Transverse colon (tissue), 4 donors: ENCODE measurements at regions not wholly inside any gene's neighbourhood (a gene's known extent, or its start where the extent isn't known, plus 50 kb on each side); places are given as distances from the start of the nearest gene placed in this dataset.
"Not testable (repeated sequence)": the region's sequence is repeated elsewhere in the genome, so short reads cannot be mapped to it uniquely, and the experiment has no call there.

Experiments used
- DNase-seq: peaks from one replicate; pipeline ENCODE4 v3.0.0-alpha.2; 2019
- H3K27ac ChIP-seq, 4 donors: fragments of 200-600 bp; sonication (generic); 2 replicates each; pipeline ENCODE4 v1.5.1; 2016 to 2018; ENCODE audit warnings: inconsistent platforms in 4 of 4
- H3K27me3 ChIP-seq: fragments of 200-600 bp; sonication (generic); 2 replicates; pipeline ENCODE4 v1.5.1; 2017; ENCODE audit warnings: inconsistent platforms
- H3K36me3 ChIP-seq, 4 donors: fragments of 200-600 bp; sonication (generic); 2 replicates each; pipeline ENCODE4 v1.5.1; 2017 to 2019; ENCODE audit warnings: inconsistent platforms in 4 of 4
- H3K4me1 ChIP-seq, 4 donors: fragments of 200-600 bp; sonication (generic); 2 replicates each; pipeline ENCODE4 v1.5.1; 2017 to 2020; ENCODE audit warnings: inconsistent platforms in 4 of 4
- H3K4me3 ChIP-seq, 4 donors: fragments of 200-600 bp; sonication (generic); 1 replicate in 1 of 4; 2 replicates in 3 of 4; pipeline versions ENCODE4 v1.5.1 to v1.6.1; 2017 to 2019; ENCODE audit warnings: inconsistent platforms in 4 of 4
- H3K9me3 ChIP-seq, 2 donors: fragments of 200-600 bp; sonication (generic); 2 replicates each; pipeline ENCODE4 v1.5.1; 2017 to 2019; ENCODE audit warnings: inconsistent platforms in 2 of 2
- EP300 ChIP-seq: sonication (generic); formaldehyde crosslinking; IDR thresholded peaks from one replicate; pipeline ENCODE4 v1.6.1; 2017; ENCODE audit warnings: antibody characterized with exemption, low read depth
- POLR2A ChIP-seq: fragments of 450-650 bp; IDR thresholded peaks from one replicate; pipeline ENCODE4 v1.6.1; 2016; ENCODE audit warnings: antibody characterized with exemption, mild to moderate bottlenecking, moderate library complexity
- POLR2AphosphoS5 ChIP-seq, 3 donors: sonication (generic); formaldehyde crosslinking; IDR thresholded peaks; one replicate each; pipeline ENCODE4 v1.6.1; 2016; ENCODE audit warnings: antibody characterized with exemption in 3 of 3
- WGBS, 2 donors: methylation state at CpG; one replicate each; pipeline ENCODE4 v1.1.5; 2018; ENCODE audit warnings: low coverage in 1 of 2; 5-methylcytosine and 5-hydroxymethylcytosine counted together
- in situ Hi-C, 4 donors: fragments of 200-750 bp; cut with MboI; loops; one replicate each; pipeline versions ENCODE4 v1.15.0 to v1.15.1; 2017; ENCODE audit warnings: low sequenced_read_pairs in 3 of 4, low pct_ligation_motif_present in 1 of 4, low pct_unique_long_range_greater_than_20kb in 1 of 4
- intact Hi-C: fragments of 100-400 bp; cut with DNase I; formaldehyde crosslinking; loops from one replicate; pipeline ENCODE4 v1.15.1; 2023; ENCODE audit warnings: low total_unique reads
- TF ChIP-seq, protein P1 (sequence below), 5 experiments: fragments of 200-600 bp in 3 of 5; fragments of 450-650 bp in 2 of 5; sonication (generic) in 3 of 5; IDR thresholded peaks; 1 replicate in 2 of 5; 2 replicates in 3 of 5; pipeline ENCODE4 v1.5.1; 2016 to 2017; ENCODE audit warnings: antibody characterized with exemption in 5 of 5, inconsistent platforms in 3 of 5, mild to moderate bottlenecking in 2 of 5, moderate library complexity in 1 of 5

GRCh38 chr4:162494935-162495334 lies 331.1 kb upstream of the FSTL5 start:
- TF ChIP-seq EP300 = no peak
- intact Hi-C loops (loop anchor here (5.0 kb wide), 1 partner anchor 837 kb away; the partner anchor contains the start of gene NPY1R), in situ Hi-C loops (loop anchor here in 1 of 4 donors (25.0 kb wide), 2 partner anchors 542 to 1042 kb away; no protein-coding TSS in a partner anchor)
- no peaks in the 10 kb centered on the region for H3K4me1 ChIP-seq
- H3K9me3 ChIP-seq = no peaks in the 10 kb centered on the region
- no peak overlapping the region for H3K27ac ChIP-seq
- no peaks in the 10 kb centered on the region for H3K27me3 ChIP-seq
- no peaks in the 10 kb centered on the region for H3K36me3 ChIP-seq
- no peak for DNase-seq
- 48 to 54% methylated on average over 2 of the region's 2 CpGs for WGBS, 2 donors
- no peak overlapping the region for H3K4me3 ChIP-seq

DNA sequence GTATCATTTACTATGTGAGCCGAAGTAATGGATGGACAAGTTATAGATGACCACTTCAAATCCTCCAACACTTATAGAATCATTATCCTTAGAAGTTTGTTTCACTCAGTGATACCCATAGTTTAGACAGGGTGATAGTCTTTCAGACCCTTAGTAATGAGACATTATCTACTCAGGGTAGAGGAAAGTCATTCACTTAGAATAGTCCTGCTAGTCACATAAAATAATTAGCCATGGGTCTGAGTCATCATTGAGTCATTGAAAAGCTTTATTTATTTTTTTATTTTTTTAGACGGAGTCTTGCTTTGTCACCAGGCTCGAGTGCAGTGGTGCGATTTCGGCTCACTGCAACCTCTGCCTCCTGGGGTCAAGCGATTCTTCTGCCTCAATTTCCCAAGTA lies 321.7 kb upstream of the FSTL5 start:
- no peaks in the 10 kb centered on the region for H3K36me3 ChIP-seq
- WGBS, 2 donors = 62 to 78% methylated on average over 6 of the region's 6 CpGs
- no peak for DNase-seq
- H3K9me3 ChIP-seq = no peaks in the 10 kb centered on the region
- no peak overlapping the region for H3K4me3 ChIP-seq
- in situ Hi-C loops = loop anchor here in 1 of 4 donors (25.0 kb wide), 2 partner anchors 552 to 1052 kb away; no protein-coding TSS in a partner anchor
- intact Hi-C loops = no loop called here
- TF ChIP-seq EP300 (no peak), POLR2AphosphoS5 (IDR thresholded peaks at IDR 0.05) (no peak), POLR2A (no peak)
- TF ChIP-seq, protein P1, sequence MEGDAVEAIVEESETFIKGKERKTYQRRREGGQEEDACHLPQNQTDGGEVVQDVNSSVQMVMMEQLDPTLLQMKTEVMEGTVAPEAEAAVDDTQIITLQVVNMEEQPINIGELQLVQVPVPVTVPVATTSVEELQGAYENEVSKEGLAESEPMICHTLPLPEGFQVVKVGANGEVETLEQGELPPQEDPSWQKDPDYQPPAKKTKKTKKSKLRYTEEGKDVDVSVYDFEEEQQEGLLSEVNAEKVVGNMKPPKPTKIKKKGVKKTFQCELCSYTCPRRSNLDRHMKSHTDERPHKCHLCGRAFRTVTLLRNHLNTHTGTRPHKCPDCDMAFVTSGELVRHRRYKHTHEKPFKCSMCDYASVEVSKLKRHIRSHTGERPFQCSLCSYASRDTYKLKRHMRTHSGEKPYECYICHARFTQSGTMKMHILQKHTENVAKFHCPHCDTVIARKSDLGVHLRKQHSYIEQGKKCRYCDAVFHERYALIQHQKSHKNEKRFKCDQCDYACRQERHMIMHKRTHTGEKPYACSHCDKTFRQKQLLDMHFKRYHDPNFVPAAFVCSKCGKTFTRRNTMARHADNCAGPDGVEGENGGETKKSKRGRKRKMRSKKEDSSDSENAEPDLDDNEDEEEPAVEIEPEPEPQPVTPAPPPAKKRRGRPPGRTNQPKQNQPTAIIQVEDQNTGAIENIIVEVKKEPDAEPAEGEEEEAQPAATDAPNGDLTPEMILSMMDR (IDR thresholded peaks at IDR 0.05) = no peak
- H3K4me1 ChIP-seq = no peaks in the 10 kb centered on the region
- no peak overlapping the region for H3K27ac ChIP-seq
- no peaks in the 10 kb centered on the region for H3K27me3 ChIP-seq

DNA sequence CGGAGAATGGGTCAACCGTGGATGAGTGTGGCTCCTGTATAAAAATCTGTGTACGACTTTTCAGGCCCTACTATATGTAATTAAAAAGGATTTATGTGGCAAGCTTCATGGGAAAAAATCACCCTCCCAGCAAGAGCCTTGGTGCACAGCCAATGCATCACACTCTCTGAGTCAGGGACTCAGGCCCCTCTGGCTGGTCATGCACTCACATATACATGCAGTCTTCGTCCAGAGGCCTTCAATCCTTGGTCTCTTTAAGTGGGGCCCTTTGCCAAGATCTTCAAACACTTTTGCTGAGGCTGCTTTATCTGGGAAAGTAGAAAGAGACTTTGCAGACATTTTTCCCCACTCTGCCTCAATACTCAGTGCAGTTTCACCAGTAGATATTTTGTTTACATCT lies 311.4 kb upstream of the FSTL5 start:
- H3K4me3 ChIP-seq = no peak overlapping the region
- H3K4me1 ChIP-seq = no peaks in the 10 kb centered on the region
- in situ Hi-C loops (loop anchor here in 1 of 4 donors (25.0 kb wide), 2 partner anchors 562 to 1062 kb away; no protein-coding TSS in a partner anchor), intact Hi-C loops (no loop called here)
- no peak overlapping the region for H3K27ac ChIP-seq
- no peaks in the 10 kb centered on the region for H3K36me3 ChIP-seq
- H3K9me3 ChIP-seq = no peaks in the 10 kb centered on the region
- DNase-seq = no peak
- 57% methylated on average over 4 of the region's 4 CpGs; no CpG with 5 or more reads in 1 of the 2 donors for WGBS, 2 donors
- H3K27me3 ChIP-seq = no peaks in the 10 kb centered on the region
- no peak for TF ChIP-seq EP300
- no peak for TF ChIP-seq POLR2AphosphoS5 (IDR thresholded peaks at IDR 0.05)
- TF ChIP-seq POLR2A = no peak
- TF ChIP-seq, protein P1 (IDR thresholded peaks at IDR 0.05) = no peak

- no peaks in the 10 kb centered on the region for H3K9me3 ChIP-seq
- H3K36me3 ChIP-seq = no peaks in the 10 kb centered on the region
- no peaks in the 10 kb centered on the region for H3K27me3 ChIP-seq
- intact Hi-C loops = no loop called here
- no peak overlapping the region for H3K4me3 ChIP-seq
- DNase-seq = no peak
- in situ Hi-C loops = no loop called here
- H3K4me1 ChIP-seq = no peaks in the 10 kb centered on the region
- TF ChIP-seq EP300 = no peak
- no peak for TF ChIP-seq POLR2A
- no peak for TF ChIP-seq POLR2AphosphoS5 (IDR thresholded peaks at IDR 0.05)
- TF ChIP-seq, protein P1 (IDR thresholded peaks at IDR 0.05) = no peak
- H3K27ac ChIP-seq = no peak overlapping the region
Observed at GRCh38 chr4:162469977-162470376, 306.2 kb upstream of the FSTL5 start.

DNA sequence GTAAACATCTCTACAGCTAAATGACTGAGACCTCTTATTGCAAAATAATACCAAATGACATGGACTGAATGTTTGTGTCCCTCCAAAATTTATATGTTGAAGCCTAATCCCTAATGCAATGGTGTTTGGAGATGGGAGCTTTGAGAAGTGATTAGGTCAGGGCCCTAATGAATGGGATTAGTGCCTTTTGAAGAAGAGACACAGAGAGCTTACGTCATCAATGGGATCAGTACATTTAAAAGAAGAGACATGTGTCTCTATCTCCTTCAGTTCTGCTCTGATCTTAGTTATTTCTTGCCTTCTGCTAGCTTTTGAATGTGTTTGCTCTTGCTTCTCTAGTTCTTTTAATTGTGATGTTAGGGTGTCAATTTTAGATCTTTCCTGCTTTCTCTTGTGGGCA lies 301.6 kb upstream of the FSTL5 start:
- intact Hi-C loops, in situ Hi-C loops, H3K9me3 ChIP-seq, H3K36me3 ChIP-seq, H3K4me1 ChIP-seq, H3K27ac ChIP-seq, H3K27me3 ChIP-seq, DNase-seq, H3K4me3 ChIP-seq: not testable (repeated sequence)
- 80 to 87% methylated on average over 1 of the region's 1 CpG for WGBS, 2 donors
